Gastrocnemius medialis (tissue), 4 donors: ENCODE measurements at regions not wholly inside any gene's neighbourhood (a gene's known extent, or its start where the extent isn't known, plus 50 kb on each side); places are given as distances from the start of the nearest gene placed in this dataset.
"Not testable (repeated sequence)": the region's sequence is repeated elsewhere in the genome, so short reads cannot be mapped to it uniquely, and the experiment has no call there.

ENCODE experiments used
- ATAC-seq, 2 donors: fragments of 150-250 bp; one replicate each; pipeline ENCODE4 v1.9.1; 2016
- DNase-seq, 2 donors: peaks; one replicate each; pipeline ENCODE4 v3.0.0-alpha.2; 2019
- H3K27ac ChIP-seq, 4 donors: fragments of 200-600 bp; sonication (generic); 1 replicate in 1 of 4; 2 replicates in 3 of 4; pipeline ENCODE4 v1.5.1; 2016 to 2018; ENCODE audit warnings: mild to moderate bottlenecking in 2 of 4, moderate library complexity in 1 of 4
- H3K27me3 ChIP-seq, 3 donors: fragments of 200-600 bp; sonication (generic) in 2 of 3; 1 replicate in 1 of 3; 2 replicates in 2 of 3; pipeline versions ENCODE4 v1.5.1 to v1.6.0; 2016 to 2019; ENCODE audit warnings: mild to moderate bottlenecking in 1 of 3, moderate library complexity in 1 of 3
- H3K36me3 ChIP-seq, 2 donors: fragments of 200-600 bp; sonication (generic) in 1 of 2; one replicate each; pipeline ENCODE4 v1.5.1; 2017 to 2018
- H3K4me1 ChIP-seq, 2 donors: fragments of 200-600 bp; sonication (generic) in 1 of 2; one replicate each; pipeline ENCODE4 v1.5.1; 2016 to 2017; ENCODE audit warnings: mild to moderate bottlenecking in 2 of 2
- H3K4me3 ChIP-seq, 4 donors: fragments of 200-600 bp; sonication (generic) in 3 of 4; 1 replicate in 1 of 4; 2 replicates in 3 of 4; pipeline ENCODE4 v1.5.1; 2016 to 2019; ENCODE audit warnings: mild to moderate bottlenecking in 2 of 4
- H3K9me3 ChIP-seq, 3 donors: fragments of 200-600 bp; sonication (generic) in 2 of 3; 1 replicate in 1 of 3; 2 replicates in 2 of 3; pipeline ENCODE4 v1.5.1; 2016 to 2019
- CTCF ChIP-seq, 5 experiments: fragments of 450-650 bp in 3 of 5; fragments of 200-600 bp in 2 of 5; sonication (generic) in 2 of 5; IDR thresholded peaks in 4 of 5; conservative IDR thresholded peaks in 1 of 5; 1 replicate in 4 of 5; 2 replicates in 1 of 5; pipeline ENCODE4 v1.5.1; 2016 to 2019; ENCODE audit warnings: antibody characterized with exemption in 5 of 5, mild to moderate bottlenecking in 3 of 5, moderate library complexity in 3 of 5
- POLR2A ChIP-seq, 2 donors: fragments of 450-650 bp; IDR thresholded peaks; one replicate each; pipeline ENCODE4 v1.6.1; 2017; ENCODE audit warnings: antibody characterized with exemption in 2 of 2, mild to moderate bottlenecking in 2 of 2, moderate library complexity in 2 of 2
- in situ Hi-C, 4 donors: fragments of 200-750 bp; cut with MboI; loops; one replicate each; pipeline versions ENCODE4 v1.15.0 to v1.8.0; 2017; ENCODE audit warnings: low sequenced_read_pairs in 4 of 4
- intact Hi-C: fragments of 100-400 bp; cut with DNase I; formaldehyde crosslinking; loops from one replicate; pipeline ENCODE4 v1.15.1; 2023; ENCODE audit warnings: low total_unique reads

- Histone ChIP-seq H3K4me1 (no peaks in the 10 kb centered on the region), H3K27ac (no peak overlapping the region), H3K36me3 (no peaks in the 10 kb centered on the region), H3K9me3 (no peaks in the 10 kb centered on the region), H3K4me3 (no peak overlapping the region), H3K27me3 (no peaks in the 10 kb centered on the region)
- in situ Hi-C loops = no loop called here
- no peak for TF ChIP-seq CTCF (IDR thresholded peaks at IDR 0.05 in 4 of 5, conservative IDR thresholded peaks at IDR 0.05 in 1 of 5)
- no peak for TF ChIP-seq POLR2A (IDR thresholded peaks at IDR 0.05)
- intact Hi-C loops = no loop called here
- no peak for DNase-seq
- ATAC-seq = no peak
Observed at GRCh38 chr6:91196729-91197128, 609.9 kb upstream of the MAP3K7 start.

GRCh38 chr6:91193446-91193845 lies 606.6 kb upstream of the MAP3K7 start:
- TF ChIP-seq CTCF (IDR thresholded peaks at IDR 0.05 in 4 of 5, conservative IDR thresholded peaks at IDR 0.05 in 1 of 5) (no peak), POLR2A (IDR thresholded peaks at IDR 0.05) (no peak)
- no peak for DNase-seq
- no peaks in the 10 kb centered on the region for H3K27me3 ChIP-seq
- no peak overlapping the region for H3K27ac ChIP-seq
- intact Hi-C loops (no loop called here), in situ Hi-C loops (no loop called here)
- H3K9me3 ChIP-seq = no peaks in the 10 kb centered on the region
- H3K36me3 ChIP-seq = no peaks in the 10 kb centered on the region
- no peaks in the 10 kb centered on the region for H3K4me1 ChIP-seq
- no peak overlapping the region for H3K4me3 ChIP-seq
- no peak for ATAC-seq

- H3K36me3 ChIP-seq, intact Hi-C loops, H3K27ac ChIP-seq, in situ Hi-C loops, H3K27me3 ChIP-seq, H3K4me3 ChIP-seq, DNase-seq, H3K4me1 ChIP-seq, ATAC-seq, H3K9me3 ChIP-seq: not testable (repeated sequence)
Observed at GRCh38 chr6:91190041-91190440, 603.2 kb upstream of the MAP3K7 start.

- no peaks in the 10 kb centered on the region for H3K4me1 ChIP-seq
- ATAC-seq = no peak
- H3K9me3 ChIP-seq = no peaks in the 10 kb centered on the region
- H3K27ac ChIP-seq = no peak overlapping the region
- no peak for DNase-seq
- in situ Hi-C loops (no loop called here), intact Hi-C loops (no loop called here)
- no peak for TF ChIP-seq POLR2A (IDR thresholded peaks at IDR 0.05)
- no peak for TF ChIP-seq CTCF (IDR thresholded peaks at IDR 0.05 in 4 of 5, conservative IDR thresholded peaks at IDR 0.05 in 1 of 5)
- H3K27me3 ChIP-seq = no peaks in the 10 kb centered on the region
- no peaks in the 10 kb centered on the region for H3K36me3 ChIP-seq
- no peak overlapping the region for H3K4me3 ChIP-seq
Observed at GRCh38 chr6:91185072-91185471, 598.2 kb upstream of the MAP3K7 start.

- intact Hi-C loops = no loop called here
- in situ Hi-C loops = no loop called here
- Histone ChIP-seq H3K4me3 (no peak overlapping the region), H3K27ac (no peak overlapping the region), H3K27me3 (no peaks in the 10 kb centered on the region), H3K4me1 (no peaks in the 10 kb centered on the region), H3K36me3 (no peaks in the 10 kb centered on the region), H3K9me3 (no peaks in the 10 kb centered on the region)
- no peak for TF ChIP-seq CTCF (IDR thresholded peaks at IDR 0.05 in 4 of 5, conservative IDR thresholded peaks at IDR 0.05 in 1 of 5)
- no peak for TF ChIP-seq POLR2A (IDR thresholded peaks at IDR 0.05)
- DNase-seq = no peak
- no peak for ATAC-seq
Observed at GRCh38 chr6:91181416-91181815, 594.5 kb upstream of the MAP3K7 start.
